22Rv1 (cell line): ENCODE measurements at regions not wholly inside any gene's neighbourhood (a gene's known extent, or its start where the extent isn't known, plus 50 kb on each side); places are given as distances from the start of the nearest gene placed in this dataset.

Experiments used
- H3K27ac ChIP-seq: fragments of 450-650 bp; 2 replicates; pipeline ENCODE4 v1.5.1; 2017
- CTCF ChIP-seq: fragments of 450-650 bp; IDR thresholded peaks from 2 replicates; pipeline ENCODE4 v1.5.1; 2017; ENCODE audit warnings: mild to moderate bottlenecking
- ZFX ChIP-seq: fragments of 450-650 bp; IDR thresholded peaks from 2 replicates; pipeline ENCODE4 v1.6.1; 2017; ENCODE audit warnings: antibody characterized with exemption, borderline replicate concordance

GRCh38 chr5:88503406-88503805 is 234.8 kb upstream of the TMEM161B start:
- TF ChIP-seq CTCF (no peak), ZFX (no peak)
- no peak overlapping the region for H3K27ac ChIP-seq

- TF ChIP-seq CTCF, result no peak
- TF ChIP-seq ZFX, result no peak
- no peak overlapping the region for H3K27ac ChIP-seq
Measured at GRCh38 chr5:88503041-88503345, 234.3 kb upstream of the TMEM161B start.

GRCh38 chr5:88502179-88503040 is 233.8 kb upstream of the TMEM161B start:
- TF ChIP-seq CTCF (no peak), ZFX (no peak)
- H3K27ac ChIP-seq, result no peak overlapping the region

- no peak overlapping the region for H3K27ac ChIP-seq
- no peak for TF ChIP-seq ZFX
Measured at GRCh38 chr5:88495810-88496209, 227.2 kb upstream of the TMEM161B start.

GRCh38 chr5:88490874-88491273 is 222.2 kb upstream of the TMEM161B start:
- H3K27ac ChIP-seq, result no peak overlapping the region
- TF ChIP-seq ZFX, result no peak
- TF ChIP-seq CTCF, result no peak

- H3K27ac ChIP-seq, result no peak overlapping the region
- no peak for TF ChIP-seq ZFX
- no peak for TF ChIP-seq CTCF
Measured at GRCh38 chr5:88489364-88489763, 220.7 kb upstream of the TMEM161B start.

- H3K27ac ChIP-seq, result no peak overlapping the region
- TF ChIP-seq CTCF, result no peak
- TF ChIP-seq ZFX, result no peak
Measured at GRCh38 chr5:88488561-88488960, 219.9 kb upstream of the TMEM161B start.

- no peak overlapping the region for H3K27ac ChIP-seq
- TF ChIP-seq CTCF (no peak), ZFX (no peak)
Measured at GRCh38 chr5:88488130-88488529, 219.5 kb upstream of the TMEM161B start.
